GM18907 (cell line): ENCODE measurements at regions not wholly inside any gene's neighbourhood (a gene's known extent, or its start where the extent isn't known, plus 50 kb on each side); places are given as distances from the start of the nearest gene placed in this dataset.

ENCODE experiments used
- ATAC-seq: cut with Tn5 transposase; IDR thresholded peaks from one replicate; pipeline ENCODE4 v1.9.1; 2021; ENCODE audit warnings: mild to moderate bottlenecking, moderate library complexity; ENCODE audit not compliant: unreplicated experiment

- ATAC-seq = no peak
Measured at GRCh38 chr10:5305374-5305773, 59.4 kb upstream of the UCN3 start.

GRCh38 chr10:5310914-5311313 lies 53.9 kb upstream of the UCN3 start:
- ATAC-seq = no peak

- no peak for ATAC-seq
Measured at GRCh38 chr10:5311617-5312016, 53.1 kb upstream of the UCN3 start.

GRCh38 chr10:5314840-5315239 lies 49.9 kb upstream of the UCN3 start:
- ATAC-seq = no peak
